ENCODE measurements at regions not wholly inside any gene's neighbourhood (a gene's known extent, or its start where the extent isn't known, plus 50 kb on each side); places are given as distances from the start of the nearest gene placed in this dataset.
A peak's percentile ranks its signal among the peaks of the same experiment; 100 is the strongest.

- no peaks in the 10 kb centered on the region for H3K36me3 ChIP-seq (ENCODE audit: control insufficient read depth in 4 of 4, insufficient read depth in 4 of 4, low read length in 4 of 4)
- DNase-seq: peak in 1 of 3 donors; percentile 17
- no peak overlapping the region for H3K4me3 ChIP-seq
- H3K27me3 ChIP-seq (ENCODE audit: control insufficient read depth in 3 of 3, insufficient read depth in 3 of 3, low read length in 2 of 3): no peaks in the 10 kb centered on the region
- H3K4me1 ChIP-seq (ENCODE audit: control insufficient read depth in 5 of 5, insufficient read depth in 5 of 5, low read length in 5 of 5): no peaks in the 10 kb centered on the region
- no peak for ATAC-seq (ENCODE audit: insufficient read depth, low FRiP score)
- no peak overlapping the region for H3K27ac ChIP-seq (ENCODE audit: low read depth in 1 of 2, low read length in 1 of 2)
- H3K9ac ChIP-seq (ENCODE audit: insufficient read depth in 1 of 2, low read length in 2 of 2): no peak overlapping the region
- no peak for TF ChIP-seq CTCF (IDR thresholded peaks at IDR 0.05; ENCODE audit: control extremely low read depth, extremely low read depth)
- WGBS, 2 donors: 87 to 94% methylated on average over 1 of the region's 1 CpG
- H3K9me3 ChIP-seq (ENCODE audit: control insufficient read depth in 4 of 4, insufficient read depth in 3 of 4, low read length in 3 of 4): no peaks in the 10 kb centered on the region
These were observed 261.2 kb upstream of the ANKRD50 start for GRCh38 chr4:124973716-124974115.

GRCh38 chr4:124970011-124970410 lies 257.5 kb upstream of the ANKRD50 start:
- no peaks in the 10 kb centered on the region for H3K27me3 ChIP-seq (ENCODE audit: control insufficient read depth in 3 of 3, insufficient read depth in 3 of 3, low read length in 2 of 3)
- H3K27ac ChIP-seq (ENCODE audit: low read depth in 1 of 2, low read length in 1 of 2): no peak overlapping the region
- H3K4me3 ChIP-seq: no peak overlapping the region
- no peaks in the 10 kb centered on the region for H3K36me3 ChIP-seq (ENCODE audit: control insufficient read depth in 4 of 4, insufficient read depth in 4 of 4, low read length in 4 of 4)
- no peaks in the 10 kb centered on the region for H3K4me1 ChIP-seq (ENCODE audit: control insufficient read depth in 5 of 5, insufficient read depth in 5 of 5, low read length in 5 of 5)
- WGBS, 2 donors: 94 to 98% methylated on average over 2 of the region's 2 CpGs
- no peak for DNase-seq
- H3K9ac ChIP-seq (ENCODE audit: insufficient read depth in 1 of 2, low read length in 2 of 2): no peak overlapping the region
- H3K9me3 ChIP-seq (ENCODE audit: control insufficient read depth in 4 of 4, insufficient read depth in 3 of 4, low read length in 3 of 4): no peaks in the 10 kb centered on the region
- no peak for TF ChIP-seq CTCF (IDR thresholded peaks at IDR 0.05; ENCODE audit: control extremely low read depth, extremely low read depth)
- ATAC-seq (ENCODE audit: insufficient read depth, low FRiP score): no peak

- 78 to 84% methylated on average over 1 of the region's 1 CpG for WGBS, 2 donors
- H3K27ac ChIP-seq (ENCODE audit: low read depth in 1 of 2, low read length in 1 of 2): no peak overlapping the region
- no peak overlapping the region for H3K4me3 ChIP-seq
- no peaks in the 10 kb centered on the region for H3K4me1 ChIP-seq (ENCODE audit: control insufficient read depth in 5 of 5, insufficient read depth in 5 of 5, low read length in 5 of 5)
- no peak for DNase-seq
- H3K36me3 ChIP-seq (ENCODE audit: control insufficient read depth in 4 of 4, insufficient read depth in 4 of 4, low read length in 4 of 4): no peaks in the 10 kb centered on the region
- ATAC-seq (ENCODE audit: insufficient read depth, low FRiP score): no peak
- TF ChIP-seq CTCF (IDR thresholded peaks at IDR 0.05; ENCODE audit: control extremely low read depth, extremely low read depth): no peak
- H3K9ac ChIP-seq (ENCODE audit: insufficient read depth in 1 of 2, low read length in 2 of 2): no peak overlapping the region
- peaks cover 0 to 6% (median 5%) of the 10 kb centered on the region in 4 donors for H3K9me3 ChIP-seq (ENCODE audit: control insufficient read depth in 4 of 4, insufficient read depth in 3 of 4, low read length in 3 of 4)
- no peaks in the 10 kb centered on the region for H3K27me3 ChIP-seq (ENCODE audit: control insufficient read depth in 3 of 3, insufficient read depth in 3 of 3, low read length in 2 of 3)
These were observed 253.0 kb upstream of the ANKRD50 start for GRCh38 chr4:124965497-124965891.

- no peak for TF ChIP-seq CTCF (IDR thresholded peaks at IDR 0.05; ENCODE audit: control extremely low read depth, extremely low read depth)
- WGBS, 2 donors: 79 to 82% methylated on average over 5 of the region's 5 CpGs
- H3K36me3 ChIP-seq (ENCODE audit: control insufficient read depth in 4 of 4, insufficient read depth in 4 of 4, low read length in 4 of 4): no peaks in the 10 kb centered on the region
- no peak overlapping the region for H3K27ac ChIP-seq (ENCODE audit: low read depth in 1 of 2, low read length in 1 of 2)
- H3K27me3 ChIP-seq (ENCODE audit: control insufficient read depth in 3 of 3, insufficient read depth in 3 of 3, low read length in 2 of 3): no peaks in the 10 kb centered on the region
- H3K9ac ChIP-seq (ENCODE audit: insufficient read depth in 1 of 2, low read length in 2 of 2): no peak overlapping the region
- DNase-seq (no peak), ATAC-seq (ENCODE audit: insufficient read depth, low FRiP score) (no peak)
- H3K4me3 ChIP-seq: no peak overlapping the region
- H3K4me1 ChIP-seq (ENCODE audit: control insufficient read depth in 5 of 5, insufficient read depth in 5 of 5, low read length in 5 of 5): no peaks in the 10 kb centered on the region
- H3K9me3 ChIP-seq (ENCODE audit: control insufficient read depth in 4 of 4, insufficient read depth in 3 of 4, low read length in 3 of 4): peaks cover 0 to 6% (median 5%) of the 10 kb centered on the region in 4 donors
These were observed 252.4 kb upstream of the ANKRD50 start for GRCh38 chr4:124964852-124965496.

All from lung (tissue), 11 donors.